Fibroblast of lung (primary cell): ENCODE measurements at regions not wholly inside any gene's neighbourhood (a gene's known extent, or its start where the extent isn't known, plus 50 kb on each side); places are given as distances from the start of the nearest gene placed in this dataset.

Experiments used
- DNase-seq, 2 donors: peaks; one replicate each; pipeline versions ENCODE4 v3.0.0 to v3.0.0-alpha.2; 2010; ENCODE audit warnings: low read depth in 2 of 2
- H2AFZ ChIP-seq: 2 replicates; pipeline ENCODE4 v1.5.1; 2012; ENCODE audit warnings: low read length, control low read depth, inconsistent platforms
- H3K27ac ChIP-seq: 2 replicates; pipeline ENCODE4 v1.5.1; 2011; ENCODE audit warnings: low read length, control low read depth; ENCODE audit not compliant: insufficient read depth
- H3K27me3 ChIP-seq: 2 replicates; pipeline ENCODE4 v1.5.1; 2011; ENCODE audit warnings: mild to moderate bottlenecking, low read length; ENCODE audit not compliant: control insufficient read depth, insufficient read depth
- H3K36me3 ChIP-seq: 2 replicates; pipeline ENCODE4 v1.5.1; 2011; ENCODE audit warnings: low read length; ENCODE audit not compliant: control insufficient read depth, insufficient read depth
- H3K4me1 ChIP-seq: 2 replicates; pipeline ENCODE4 v1.5.1; 2011; ENCODE audit warnings: low read length; ENCODE audit not compliant: control insufficient read depth, insufficient read depth; ENCODE audit errors: extremely low read depth
- H3K4me2 ChIP-seq: 2 replicates; pipeline ENCODE4 v1.5.1; 2011; ENCODE audit warnings: low read length, control low read depth; ENCODE audit not compliant: insufficient read depth; ENCODE audit errors: extremely low read depth
- H3K4me3 ChIP-seq, 4 experiments: fragments of 200-600 bp in 1 of 4; sonication (generic) in 1 of 4; replicated peaks in 1 of 4; 2 replicates each; pipeline ENCODE4 v1.5.1; 2011 to 2016; ENCODE audit warnings: low read length in 4 of 4, low read depth in 3 of 4, mild to moderate bottlenecking in 3 of 4, control low read depth in 2 of 4, inconsistent platforms in 1 of 4, mixed read lengths in 1 of 4; ENCODE audit not compliant: insufficient read depth in 1 of 4; ENCODE audit errors: control extremely low read depth in 1 of 4
- H3K79me2 ChIP-seq: 2 replicates; pipeline ENCODE4 v1.5.1; 2012; ENCODE audit warnings: mild to moderate bottlenecking, low read length, inconsistent platforms; ENCODE audit not compliant: control insufficient read depth, insufficient read depth
- H3K9ac ChIP-seq: 2 replicates; pipeline ENCODE4 v1.5.1; 2011; ENCODE audit warnings: mild to moderate bottlenecking, low read length, control low read depth; ENCODE audit not compliant: insufficient read depth
- H3K9me3 ChIP-seq: 2 replicates; pipeline ENCODE4 v1.5.1; 2012; ENCODE audit warnings: low read depth, low read length; ENCODE audit not compliant: control insufficient read depth, insufficient read depth
- H4K20me1 ChIP-seq: 2 replicates; pipeline ENCODE4 v1.5.1; 2011; ENCODE audit warnings: low read length; ENCODE audit not compliant: control insufficient read depth, insufficient read depth; ENCODE audit errors: extremely low read depth
- EZH2 ChIP-seq: IDR thresholded peaks from 2 replicates; pipeline ENCODE4 v1.5.1; 2012; ENCODE audit warnings: low read length, control low read depth, mild to moderate bottlenecking; ENCODE audit errors: missing control alignments
- TF ChIP-seq, protein P1 (sequence below), 2 donors: IDR thresholded peaks in 1 of 2; conservative IDR thresholded peaks in 1 of 2; 1 replicate in 1 of 2; 2 replicates in 1 of 2; pipeline ENCODE4 v1.5.1; 2011 to 2012; ENCODE audit warnings: low read length in 2 of 2, control low read depth in 1 of 2, inconsistent platforms in 1 of 2, low read depth in 1 of 2, mild to moderate bottlenecking in 1 of 2

DNA sequence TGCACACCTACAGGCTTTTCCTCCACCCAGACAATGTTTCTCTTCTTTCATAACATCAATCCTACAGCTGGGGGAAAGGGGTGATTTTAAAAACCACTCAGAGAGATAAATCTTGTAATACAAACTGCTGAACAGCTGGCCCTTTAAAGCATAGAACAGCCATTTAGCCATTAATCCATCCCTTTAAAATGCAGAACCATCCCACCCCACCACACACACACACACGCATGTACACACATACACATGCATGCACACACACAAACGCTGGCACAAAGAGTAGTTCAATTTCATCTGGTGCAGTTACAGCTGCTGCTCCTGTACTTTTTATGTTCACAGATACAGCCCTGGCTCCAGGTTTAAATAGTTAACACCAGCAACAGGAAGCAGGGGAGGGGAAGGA is 426.1 kb downstream of the MID1IP1 start:
- TF ChIP-seq, protein P1, sequence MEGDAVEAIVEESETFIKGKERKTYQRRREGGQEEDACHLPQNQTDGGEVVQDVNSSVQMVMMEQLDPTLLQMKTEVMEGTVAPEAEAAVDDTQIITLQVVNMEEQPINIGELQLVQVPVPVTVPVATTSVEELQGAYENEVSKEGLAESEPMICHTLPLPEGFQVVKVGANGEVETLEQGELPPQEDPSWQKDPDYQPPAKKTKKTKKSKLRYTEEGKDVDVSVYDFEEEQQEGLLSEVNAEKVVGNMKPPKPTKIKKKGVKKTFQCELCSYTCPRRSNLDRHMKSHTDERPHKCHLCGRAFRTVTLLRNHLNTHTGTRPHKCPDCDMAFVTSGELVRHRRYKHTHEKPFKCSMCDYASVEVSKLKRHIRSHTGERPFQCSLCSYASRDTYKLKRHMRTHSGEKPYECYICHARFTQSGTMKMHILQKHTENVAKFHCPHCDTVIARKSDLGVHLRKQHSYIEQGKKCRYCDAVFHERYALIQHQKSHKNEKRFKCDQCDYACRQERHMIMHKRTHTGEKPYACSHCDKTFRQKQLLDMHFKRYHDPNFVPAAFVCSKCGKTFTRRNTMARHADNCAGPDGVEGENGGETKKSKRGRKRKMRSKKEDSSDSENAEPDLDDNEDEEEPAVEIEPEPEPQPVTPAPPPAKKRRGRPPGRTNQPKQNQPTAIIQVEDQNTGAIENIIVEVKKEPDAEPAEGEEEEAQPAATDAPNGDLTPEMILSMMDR (conservative IDR thresholded peaks at IDR 0.05 in 1 of 2, IDR thresholded peaks at IDR 0.05 in 1 of 2; ENCODE audit: low read depth in 1 of 2, low read length in 2 of 2), result no peak
- no peak for TF ChIP-seq EZH2

DNA sequence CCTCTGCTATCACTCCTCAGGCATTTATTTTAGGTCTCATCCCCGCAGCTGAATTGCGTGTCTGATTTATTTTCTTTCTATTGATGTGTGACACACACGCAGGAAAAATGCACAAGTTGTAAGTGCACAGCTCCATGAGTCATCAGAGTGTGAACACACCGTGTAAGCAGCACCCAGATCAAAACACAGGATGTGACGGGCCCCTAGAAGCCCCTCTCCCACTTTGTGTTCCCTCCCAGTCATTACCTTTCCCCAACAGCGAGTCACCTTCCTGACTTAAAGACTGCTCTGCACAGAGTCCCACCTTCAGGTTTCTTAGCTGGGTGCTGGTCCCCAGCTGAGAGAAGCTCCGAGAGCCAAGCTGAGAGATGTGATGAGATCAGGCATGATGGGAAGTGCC is 436.7 kb downstream of the MID1IP1 start:
- H3K9me3 ChIP-seq, result no peaks in the 10 kb centered on the region
- H3K4me3 ChIP-seq, result no peak overlapping the region
- H3K9ac ChIP-seq, result no peak overlapping the region
- H3K27ac ChIP-seq, result no peak overlapping the region
- H3K4me2 ChIP-seq, result no peak overlapping the region
- TF ChIP-seq EZH2, result no peak
- TF ChIP-seq, protein P1 (conservative IDR thresholded peaks at IDR 0.05 in 1 of 2, IDR thresholded peaks at IDR 0.05 in 1 of 2; ENCODE audit: low read depth in 1 of 2, low read length in 2 of 2), result no peak
- H4K20me1 ChIP-seq, result no peaks in the 10 kb centered on the region
- no peak overlapping the region for H2AFZ ChIP-seq
- H3K27me3 ChIP-seq, result no peaks in the 10 kb centered on the region
- peak in 1 of 2 donors; percentile 3 for DNase-seq
- no peaks in the 10 kb centered on the region for H3K79me2 ChIP-seq
- H3K4me1 ChIP-seq, result no peaks in the 10 kb centered on the region
- H3K36me3 ChIP-seq, result no peaks in the 10 kb centered on the region

More for the DNA sequence above, 426.1 kb downstream of the MID1IP1 start:
- Histone ChIP-seq H3K27me3 (no peaks in the 10 kb centered on the region), H4K20me1 (no peaks in the 10 kb centered on the region), H3K27ac (no peak overlapping the region), H3K4me3 (no peak overlapping the region), H3K9ac (no peak overlapping the region), H3K4me1 (no peaks in the 10 kb centered on the region), H3K9me3 (no peaks in the 10 kb centered on the region), H3K4me2 (no peak overlapping the region), H2AFZ (no peak overlapping the region), H3K36me3 (no peaks in the 10 kb centered on the region), H3K79me2 (no peaks in the 10 kb centered on the region)
- DNase-seq, result no peak

DNA sequence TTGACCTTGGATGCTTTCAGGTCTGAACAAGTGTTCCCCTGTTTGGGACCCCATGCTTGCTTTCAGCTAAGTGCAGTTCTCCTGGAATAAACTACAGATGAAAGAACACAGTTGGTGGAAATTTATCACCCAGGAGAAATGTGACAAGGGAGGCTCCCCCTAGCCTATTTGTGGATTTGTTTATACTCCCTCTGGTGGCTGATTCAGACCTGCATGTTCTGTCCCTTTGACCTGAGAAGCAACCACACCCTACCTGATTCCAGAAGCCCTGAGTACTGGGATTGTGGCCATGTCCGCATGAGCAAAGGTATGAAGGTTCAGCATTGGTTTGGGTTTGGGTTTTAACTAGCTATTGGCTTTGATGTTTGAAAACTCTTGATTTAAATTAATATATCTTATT is 440.9 kb downstream of the MID1IP1 start:
- Histone ChIP-seq H3K79me2 (no peaks in the 10 kb centered on the region), H3K4me3 (no peak overlapping the region), H3K27me3 (no peaks in the 10 kb centered on the region), H4K20me1 (no peaks in the 10 kb centered on the region), H3K9ac (no peak overlapping the region), H3K27ac (no peak overlapping the region), H3K4me2 (no peak overlapping the region), H2AFZ (no peak overlapping the region), H3K4me1 (no peaks in the 10 kb centered on the region), H3K36me3 (no peaks in the 10 kb centered on the region), H3K9me3 (no peaks in the 10 kb centered on the region)
- TF ChIP-seq EZH2, result no peak
- TF ChIP-seq, protein P1 (conservative IDR thresholded peaks at IDR 0.05 in 1 of 2, IDR thresholded peaks at IDR 0.05 in 1 of 2; ENCODE audit: low read depth in 1 of 2, low read length in 2 of 2), result peak; percentile 14 to 32
- DNase-seq, result peak; percentile 2 to 6
